Panc1 (cell line): ENCODE measurements at regions not wholly inside any gene's neighbourhood (a gene's known extent, or its start where the extent isn't known, plus 50 kb on each side); places are given as distances from the start of the nearest gene placed in this dataset.

Experiments used
- ATAC-seq: fragments of 200-7000 bp; cut with Tn5 transposase; 2 replicates; pipeline ENCODE4 v1.9.1; 2020; ENCODE audit warnings: mild to moderate bottlenecking, moderate library complexity
- BruUV-seq: library from RNA; stranded (reverse); fragments of 400-500 nt; replicated peaks from 2 replicates; lab custom pipeline; 2021; lab: Mats Ljungman, UMichigan
- CTCF ChIA-PET: fragments of 300-600 bp; sonication (Branson Sonifier 250); formaldehyde crosslinking; loops from one replicate; lab custom pipeline; 2022; ENCODE audit warnings: antibody characterized with exemption; lab: Charles Lee
- POLR2A ChIA-PET: fragments of 300-600 bp; sonication (Branson Sonifier 250); formaldehyde crosslinking; loops from one replicate; lab custom pipeline; 2022; ENCODE audit warnings: antibody characterized with exemption; lab: Charles Lee
- DNase-seq: peaks from one replicate; pipeline ENCODE4 v3.0.0-alpha.2; 2010; ENCODE audit warnings: low read depth, low spot score
- H3K27ac ChIP-seq: 2 replicates; pipeline ENCODE4 v1.5.1; 2011; ENCODE audit warnings: mild to moderate bottlenecking, low read length, inconsistent platforms
- H3K27me3 ChIP-seq: fragments of 200-500 bp; sonication (Bioruptor generic); 2 replicates; pipeline ENCODE4 v1.6.0; 2014; ENCODE audit warnings: low read length, inconsistent platforms; ENCODE audit not compliant: control insufficient read depth, insufficient read depth
- H3K36me3 ChIP-seq: fragments of 200-500 bp; sonication (Bioruptor generic); 2 replicates; pipeline ENCODE4 v1.5.1; 2014; ENCODE audit warnings: inconsistent platforms, mild to moderate bottlenecking, low read length, moderate library complexity; ENCODE audit not compliant: control insufficient read depth, insufficient read depth
- H3K4me1 ChIP-seq: 2 replicates; pipeline ENCODE4 v1.5.1; 2011; ENCODE audit warnings: inconsistent platforms, mild to moderate bottlenecking, low read length, moderate library complexity; ENCODE audit not compliant: control insufficient read depth, insufficient read depth
- H3K4me3 ChIP-seq, 2 experiments: 2 replicates each; pipeline ENCODE4 v1.5.1; 2011 to 2012; ENCODE audit warnings: low read depth in 2 of 2, low read length in 2 of 2, mild to moderate bottlenecking in 2 of 2, inconsistent platforms in 1 of 2, moderate library complexity in 1 of 2
- H3K9me3 ChIP-seq: fragments of 200-500 bp; sonication (Bioruptor generic); 2 replicates; pipeline ENCODE4 v1.5.1; 2014; ENCODE audit warnings: low read depth, mild to moderate bottlenecking, inconsistent platforms, low read length, moderate library complexity; ENCODE audit not compliant: control insufficient read depth, insufficient read depth
- CTCF ChIP-seq: fragments of 450-650 bp; IDR thresholded peaks from 2 replicates; pipeline ENCODE4 v1.5.1; 2017; ENCODE audit warnings: mild to moderate bottlenecking
- POLR2AphosphoS5 ChIP-seq: IDR thresholded peaks from 2 replicates; pipeline ENCODE4 v1.6.1; 2012; ENCODE audit warnings: mild to moderate bottlenecking, low read depth, low read length, moderate library complexity
- SIN3A ChIP-seq: IDR thresholded peaks from 2 replicates; pipeline ENCODE4 v1.6.1; 2012; ENCODE audit warnings: low read depth, mild to moderate bottlenecking, low read length, moderate library complexity, borderline replicate concordance; ENCODE audit not compliant: insufficient read depth
- TCF7L2 ChIP-seq: IDR thresholded peaks from 2 replicates; pipeline ENCODE4 v1.6.1; 2011; ENCODE audit warnings: mild to moderate bottlenecking, low read depth, low read length, inconsistent platforms
- in situ Hi-C: cut with HindIII; loops from 2 replicates; pipeline ENCODE4 v1.10.0; 2016; ENCODE audit warnings: low sequenced_read_pairs, low pct_unique_long_range_greater_than_20kb
- intact Hi-C: fragments of 100-400 bp; cut with micrococcal nuclease; formaldehyde crosslinking; loops from one replicate; pipeline ENCODE4 v1.10.0; 2022; ENCODE audit not compliant: unreplicated experiment
- TF ChIP-seq, protein P1 (sequence below), 2 experiments: IDR thresholded peaks; 2 replicates each; pipeline ENCODE4 v1.6.1; 2011 to 2012; ENCODE audit warnings: low read depth in 2 of 2, control low read depth in 1 of 2, low read length in 1 of 2, mild to moderate bottlenecking in 1 of 2, moderate library complexity in 1 of 2; ENCODE audit not compliant: insufficient read depth in 1 of 2

- Histone ChIP-seq H3K9me3 (0 out of 2 replicates have a peak, but pooled peaks cover 3% of the 10 kb centered on the region), H3K27me3 (no peaks in the 10 kb centered on the region), H3K36me3 (no peaks in the 10 kb centered on the region), H3K27ac (no peak overlapping the region), H3K4me1 (no peaks in the 10 kb centered on the region), H3K4me3 (no peak overlapping the region)
- ChIA-PET CTCF (no interaction called here), POLR2A (no interaction called here)
- TF ChIP-seq SIN3A (no peak), TCF7L2 (no peak), CTCF (no peak), POLR2AphosphoS5 (no peak)
- TF ChIP-seq, protein P1, sequence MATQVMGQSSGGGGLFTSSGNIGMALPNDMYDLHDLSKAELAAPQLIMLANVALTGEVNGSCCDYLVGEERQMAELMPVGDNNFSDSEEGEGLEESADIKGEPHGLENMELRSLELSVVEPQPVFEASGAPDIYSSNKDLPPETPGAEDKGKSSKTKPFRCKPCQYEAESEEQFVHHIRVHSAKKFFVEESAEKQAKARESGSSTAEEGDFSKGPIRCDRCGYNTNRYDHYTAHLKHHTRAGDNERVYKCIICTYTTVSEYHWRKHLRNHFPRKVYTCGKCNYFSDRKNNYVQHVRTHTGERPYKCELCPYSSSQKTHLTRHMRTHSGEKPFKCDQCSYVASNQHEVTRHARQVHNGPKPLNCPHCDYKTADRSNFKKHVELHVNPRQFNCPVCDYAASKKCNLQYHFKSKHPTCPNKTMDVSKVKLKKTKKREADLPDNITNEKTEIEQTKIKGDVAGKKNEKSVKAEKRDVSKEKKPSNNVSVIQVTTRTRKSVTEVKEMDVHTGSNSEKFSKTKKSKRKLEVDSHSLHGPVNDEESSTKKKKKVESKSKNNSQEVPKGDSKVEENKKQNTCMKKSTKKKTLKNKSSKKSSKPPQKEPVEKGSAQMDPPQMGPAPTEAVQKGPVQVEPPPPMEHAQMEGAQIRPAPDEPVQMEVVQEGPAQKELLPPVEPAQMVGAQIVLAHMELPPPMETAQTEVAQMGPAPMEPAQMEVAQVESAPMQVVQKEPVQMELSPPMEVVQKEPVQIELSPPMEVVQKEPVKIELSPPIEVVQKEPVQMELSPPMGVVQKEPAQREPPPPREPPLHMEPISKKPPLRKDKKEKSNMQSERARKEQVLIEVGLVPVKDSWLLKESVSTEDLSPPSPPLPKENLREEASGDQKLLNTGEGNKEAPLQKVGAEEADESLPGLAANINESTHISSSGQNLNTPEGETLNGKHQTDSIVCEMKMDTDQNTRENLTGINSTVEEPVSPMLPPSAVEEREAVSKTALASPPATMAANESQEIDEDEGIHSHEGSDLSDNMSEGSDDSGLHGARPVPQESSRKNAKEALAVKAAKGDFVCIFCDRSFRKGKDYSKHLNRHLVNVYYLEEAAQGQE (IDR thresholded peaks at IDR 0.05; ENCODE audit: insufficient read depth in 1 of 2, low read depth in 2 of 2, low read length in 1 of 2): no peak
- DNase-seq (no peak), ATAC-seq (no peak)
- intact Hi-C loops (no loop called here), in situ Hi-C loops (no loop called here)
- BruUV-seq: no TSS peak
Observed at GRCh38 chr3:144244662-144245061, 273.0 kb downstream of the DIPK2A start.

- intact Hi-C loops: no loop called here
Observed at GRCh38 chr3:144252896-144253295, 281.3 kb downstream of the DIPK2A start.

More at GRCh38 chr3:144252896-144253295, 281.3 kb downstream of the DIPK2A start:
- Histone ChIP-seq H3K27me3 (no peaks in the 10 kb centered on the region), H3K9me3 (0 out of 2 replicates have a peak, but pooled peaks cover 3% of the 10 kb centered on the region), H3K27ac (no peak overlapping the region), H3K36me3 (no peaks in the 10 kb centered on the region), H3K4me1 (no peaks in the 10 kb centered on the region), H3K4me3 (no peak overlapping the region)
- ATAC-seq (no peak), DNase-seq (no peak)
- in situ Hi-C loops: no loop called here
- no TSS peak for BruUV-seq
- TF ChIP-seq TCF7L2 (no peak), CTCF (no peak), SIN3A (no peak), POLR2AphosphoS5 (no peak)
- TF ChIP-seq, protein P1 (IDR thresholded peaks at IDR 0.05; ENCODE audit: insufficient read depth in 1 of 2, low read depth in 2 of 2, low read length in 1 of 2): no peak
- CTCF ChIA-PET: no interaction called here
- POLR2A ChIA-PET: no interaction called here
